Nephron progenitor cell (in vitro differentiated cells): ENCODE measurements at regions not wholly inside any gene's neighbourhood (a gene's known extent, or its start where the extent isn't known, plus 50 kb on each side); places are given as distances from the start of the nearest gene placed in this dataset.

Source experiments
- DNase-seq: peaks from one replicate; pipeline ENCODE4 v3.0.0; 2021
- H3K27ac Mint-ChIP-seq: 2 replicates; pipeline ENCODE4 v1.8.0; 2021; ENCODE audit warnings: mild to moderate bottlenecking, moderate library complexity, mixed read lengths
- H3K27me3 Mint-ChIP-seq: 2 replicates; pipeline ENCODE4 v1.8.0; 2021; ENCODE audit warnings: mild to moderate bottlenecking, low read depth, mixed read lengths; ENCODE audit not compliant: poor library complexity
- H3K36me3 Mint-ChIP-seq: 2 replicates; pipeline ENCODE4 v1.8.0; 2021; ENCODE audit warnings: low read depth, mixed read lengths
- H3K4me1 Mint-ChIP-seq: 2 replicates; pipeline ENCODE4 v1.8.0; 2021; ENCODE audit warnings: mixed read lengths
- H3K4me3 Mint-ChIP-seq: 2 replicates; pipeline ENCODE4 v1.8.0; 2021; ENCODE audit warnings: mild to moderate bottlenecking, moderate library complexity, mixed read lengths
- H3K9me3 Mint-ChIP-seq: 2 replicates; pipeline ENCODE4 v1.8.0; 2021; ENCODE audit warnings: mild to moderate bottlenecking, moderate library complexity, mixed read lengths
- TF ChIP-seq, protein P1 (sequence below): fragments of 200-600 bp; sonication (generic); IDR thresholded peaks from 2 replicates; pipeline ENCODE4 v1.5.0; 2021; ENCODE audit warnings: antibody characterized with exemption

DNA sequence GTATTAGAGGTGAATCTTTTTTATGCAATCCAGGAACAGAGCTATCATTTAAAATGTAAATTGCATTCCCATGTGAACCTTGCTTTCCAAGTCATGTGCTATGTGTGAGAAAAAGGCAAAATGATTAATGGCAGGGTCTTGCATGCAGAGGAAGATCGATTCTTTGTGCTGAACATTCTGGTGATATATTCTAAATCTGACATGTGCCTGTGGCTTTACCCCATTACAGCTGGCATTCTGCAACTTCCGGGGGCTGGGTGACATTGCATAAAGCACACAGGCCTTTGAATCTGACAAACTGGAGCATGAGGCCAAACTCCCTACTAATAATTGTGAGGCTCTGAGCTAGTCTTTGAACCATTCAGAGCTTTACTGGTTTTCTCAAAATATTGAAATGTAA, 1449.7 kb downstream of the CDH8 start:
- peaks cover 5% of the 10 kb centered on the region for H3K9me3 Mint-ChIP-seq
- no peaks in the 10 kb centered on the region for H3K27me3 Mint-ChIP-seq
- H3K27ac Mint-ChIP-seq, result no peak overlapping the region
- H3K4me3 Mint-ChIP-seq, result no peak overlapping the region
- no peaks in the 10 kb centered on the region for H3K36me3 Mint-ChIP-seq
- no peak for DNase-seq
- TF ChIP-seq, protein P1, sequence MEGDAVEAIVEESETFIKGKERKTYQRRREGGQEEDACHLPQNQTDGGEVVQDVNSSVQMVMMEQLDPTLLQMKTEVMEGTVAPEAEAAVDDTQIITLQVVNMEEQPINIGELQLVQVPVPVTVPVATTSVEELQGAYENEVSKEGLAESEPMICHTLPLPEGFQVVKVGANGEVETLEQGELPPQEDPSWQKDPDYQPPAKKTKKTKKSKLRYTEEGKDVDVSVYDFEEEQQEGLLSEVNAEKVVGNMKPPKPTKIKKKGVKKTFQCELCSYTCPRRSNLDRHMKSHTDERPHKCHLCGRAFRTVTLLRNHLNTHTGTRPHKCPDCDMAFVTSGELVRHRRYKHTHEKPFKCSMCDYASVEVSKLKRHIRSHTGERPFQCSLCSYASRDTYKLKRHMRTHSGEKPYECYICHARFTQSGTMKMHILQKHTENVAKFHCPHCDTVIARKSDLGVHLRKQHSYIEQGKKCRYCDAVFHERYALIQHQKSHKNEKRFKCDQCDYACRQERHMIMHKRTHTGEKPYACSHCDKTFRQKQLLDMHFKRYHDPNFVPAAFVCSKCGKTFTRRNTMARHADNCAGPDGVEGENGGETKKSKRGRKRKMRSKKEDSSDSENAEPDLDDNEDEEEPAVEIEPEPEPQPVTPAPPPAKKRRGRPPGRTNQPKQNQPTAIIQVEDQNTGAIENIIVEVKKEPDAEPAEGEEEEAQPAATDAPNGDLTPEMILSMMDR, result no peak
- H3K4me1 Mint-ChIP-seq, result no peaks in the 10 kb centered on the region

DNA sequence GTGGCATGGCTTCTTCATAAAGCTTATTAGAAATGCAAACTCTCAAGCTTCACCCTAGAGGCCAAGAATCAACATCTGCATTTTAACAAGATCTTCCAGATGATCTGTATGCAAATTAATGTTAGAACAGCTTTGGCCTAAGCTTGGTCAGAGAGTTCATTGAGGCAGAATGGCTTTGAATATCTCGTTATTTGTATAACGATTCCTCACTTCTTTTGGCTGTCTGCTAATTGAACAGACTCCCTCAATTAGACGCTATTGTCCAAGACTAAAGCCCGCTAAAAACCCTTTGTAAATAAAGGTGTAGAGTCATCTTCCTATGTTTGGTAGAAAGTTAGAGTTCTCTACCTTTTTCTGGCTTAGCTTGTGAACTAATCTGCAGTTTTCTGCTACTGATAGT, 1453.7 kb downstream of the CDH8 start:
- Mint-ChIP-seq H3K36me3 (no peaks in the 10 kb centered on the region), H3K27me3 (no peaks in the 10 kb centered on the region), H3K4me3 (no peak overlapping the region), H3K9me3 (peaks cover 5% of the 10 kb centered on the region), H3K4me1 (no peaks in the 10 kb centered on the region), H3K27ac (no peak overlapping the region)
- TF ChIP-seq, protein P1, result no peak
- no peak for DNase-seq

DNA sequence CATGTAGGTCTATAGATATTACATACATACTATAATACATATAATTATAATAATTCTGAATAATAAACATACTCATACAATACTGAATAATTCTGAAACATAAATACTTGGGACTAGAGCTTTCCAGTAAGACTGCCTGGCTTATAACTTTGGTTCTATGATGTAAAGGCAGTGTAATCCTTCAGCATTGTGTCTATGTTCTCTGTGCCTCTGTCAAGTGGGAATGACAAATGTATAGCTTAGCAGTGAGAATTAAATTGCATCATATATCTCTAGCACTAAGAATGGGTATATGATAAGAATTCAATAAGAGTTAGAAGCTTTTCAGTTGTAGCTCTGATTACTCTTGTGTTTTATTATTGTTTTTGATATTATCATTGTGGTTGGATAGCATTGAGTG, 1469.3 kb downstream of the CDH8 start:
- peaks cover 3% of the 10 kb centered on the region for H3K27me3 Mint-ChIP-seq
- TF ChIP-seq, protein P1, result no peak
- H3K27ac Mint-ChIP-seq, result no peak overlapping the region
- no peaks in the 10 kb centered on the region for H3K36me3 Mint-ChIP-seq
- H3K9me3 Mint-ChIP-seq, result no peaks in the 10 kb centered on the region
- no peak overlapping the region for H3K4me3 Mint-ChIP-seq
- no peak for DNase-seq
- no peaks in the 10 kb centered on the region for H3K4me1 Mint-ChIP-seq

DNA sequence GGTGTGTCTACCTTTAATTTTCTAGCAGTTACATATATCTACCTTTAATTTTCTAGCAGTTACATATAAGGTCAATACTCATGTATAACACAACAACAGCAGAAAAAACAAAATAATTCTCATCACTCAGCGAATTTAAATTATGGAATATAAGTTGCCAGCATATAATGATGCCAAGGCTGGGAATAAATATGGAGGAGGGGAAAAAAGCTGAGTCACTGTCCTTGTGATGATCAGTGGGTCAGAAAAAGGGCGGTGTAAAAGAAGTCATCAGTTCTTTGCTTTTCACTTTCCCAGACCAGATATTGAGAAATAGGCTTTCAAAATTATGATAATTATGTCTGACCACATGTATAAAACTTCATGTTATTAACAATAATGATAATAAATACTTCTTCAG, 1471.7 kb downstream of the CDH8 start:
- Mint-ChIP-seq H3K9me3 (no peaks in the 10 kb centered on the region), H3K27ac (no peak overlapping the region), H3K4me3 (no peak overlapping the region), H3K36me3 (no peaks in the 10 kb centered on the region), H3K27me3 (peaks cover 3% of the 10 kb centered on the region), H3K4me1 (no peaks in the 10 kb centered on the region)
- no peak for DNase-seq
- TF ChIP-seq, protein P1, result no peak

DNA sequence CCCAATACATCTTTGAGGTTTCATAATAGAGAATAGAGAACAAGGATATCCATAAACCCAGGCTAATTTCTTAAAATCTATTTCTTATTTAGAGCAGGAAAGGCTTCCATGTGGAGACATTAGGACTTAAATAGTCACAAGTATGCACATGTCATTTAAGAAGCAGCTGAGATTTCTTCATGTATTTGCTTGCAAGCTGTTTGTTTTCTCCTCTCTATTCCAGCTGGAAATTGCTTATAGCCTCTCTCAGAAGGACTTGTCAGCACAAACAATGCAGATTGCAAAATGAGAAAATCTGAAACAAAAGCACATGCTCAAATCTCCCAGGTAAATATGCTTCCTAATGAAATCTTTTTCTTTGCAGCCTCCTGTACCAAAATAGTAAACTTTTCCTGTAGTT, 1473.1 kb downstream of the CDH8 start:
- Mint-ChIP-seq H3K9me3 (no peaks in the 10 kb centered on the region), H3K4me1 (no peaks in the 10 kb centered on the region), H3K36me3 (no peaks in the 10 kb centered on the region), H3K27ac (no peak overlapping the region), H3K27me3 (peaks cover 3% of the 10 kb centered on the region), H3K4me3 (no peak overlapping the region)
- TF ChIP-seq, protein P1, result no peak
- no peak for DNase-seq

DNA sequence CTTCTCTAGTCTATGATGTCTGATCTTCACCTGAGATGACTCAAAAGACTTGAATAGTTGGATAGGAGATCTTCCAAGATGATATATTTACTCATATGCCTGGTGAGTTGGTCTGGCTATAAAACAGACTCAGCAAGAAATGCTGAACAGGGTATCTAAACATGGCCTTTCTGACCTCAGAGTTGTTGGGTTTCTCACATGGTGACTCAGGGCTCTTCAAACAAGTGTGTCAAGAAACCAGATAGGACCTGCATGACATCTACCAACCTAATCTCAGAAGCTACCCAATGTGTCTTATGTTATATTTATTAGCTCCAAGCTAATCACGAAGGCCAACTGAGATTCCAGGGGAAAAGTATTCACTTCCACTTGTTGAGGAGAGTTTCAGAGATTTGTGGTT, 1477.3 kb downstream of the CDH8 start:
- no peak overlapping the region for H3K4me3 Mint-ChIP-seq
- no peaks in the 10 kb centered on the region for H3K27me3 Mint-ChIP-seq
- no peak for DNase-seq
- H3K36me3 Mint-ChIP-seq, result no peaks in the 10 kb centered on the region
- TF ChIP-seq, protein P1, result no peak
- H3K27ac Mint-ChIP-seq, result no peak overlapping the region
- no peaks in the 10 kb centered on the region for H3K4me1 Mint-ChIP-seq
- H3K9me3 Mint-ChIP-seq, result no peaks in the 10 kb centered on the region
